CD14-positive monocyte (primary cell): ENCODE measurements at regions not wholly inside any gene's neighbourhood (a gene's known extent, or its start where the extent isn't known, plus 50 kb on each side); places are given as distances from the start of the nearest gene placed in this dataset.

Experiments used
- DNase-seq, 3 donors: peaks; one replicate each; pipeline ENCODE4 v3.0.0-alpha.2; 2011 to 2022
- H2AFZ ChIP-seq: 2 replicates; pipeline ENCODE4 v1.6.0; 2012; ENCODE audit warnings: mild to moderate bottlenecking, low read depth, low read length, inconsistent platforms; ENCODE audit not compliant: insufficient read depth, poor library complexity, severe bottlenecking
- H3K27ac ChIP-seq, 2 donors: 1 replicate in 1 of 2; 2 replicates in 1 of 2; pipeline ENCODE4 v1.5.1; 2012 to 2013; ENCODE audit warnings: low read length in 2 of 2, control low read depth in 1 of 2, inconsistent platforms in 1 of 2, low read depth in 1 of 2, mild to moderate bottlenecking in 1 of 2
- H3K27me3 ChIP-seq, 2 donors: one replicate each; pipeline versions ENCODE4 v1.6.0 to v1.6.1; 2011 to 2013; ENCODE audit warnings: low read length in 2 of 2; ENCODE audit not compliant: control insufficient read depth in 2 of 2, insufficient read depth in 2 of 2
- H3K36me3 ChIP-seq, 2 donors: replicated peaks in 1 of 2; 1 replicate in 1 of 2; 2 replicates in 1 of 2; pipeline versions ENCODE4 v1.5.1 to v1.6.1; 2012 to 2013; ENCODE audit warnings: low read length in 2 of 2, control low read depth in 1 of 2, inconsistent platforms in 1 of 2, mild to moderate bottlenecking in 1 of 2; ENCODE audit not compliant: insufficient read depth in 2 of 2, control insufficient read depth in 1 of 2
- H3K4me1 ChIP-seq, 2 donors: 1 replicate in 1 of 2; 2 replicates in 1 of 2; pipeline versions ENCODE4 v1.5.1 to v1.6.1; 2012 to 2013; ENCODE audit warnings: low read length in 2 of 2, control low read depth in 1 of 2, inconsistent platforms in 1 of 2, mild to moderate bottlenecking in 1 of 2, moderate library complexity in 1 of 2; ENCODE audit not compliant: insufficient read depth in 2 of 2, control insufficient read depth in 1 of 2
- H3K4me2 ChIP-seq: replicated peaks from 2 replicates; pipeline ENCODE3; 2012; ENCODE audit warnings: low read length, moderate library complexity, mild to moderate bottlenecking; ENCODE audit not compliant: poor library complexity, severe bottlenecking; ENCODE audit errors: extremely low read depth
- H3K4me3 ChIP-seq, 3 experiments: fragments of 200-600 bp in 1 of 3; sonication (generic) in 1 of 3; replicated peaks in 1 of 3; 1 replicate in 2 of 3; 2 replicates in 1 of 3; pipeline ENCODE4 v1.5.1; 2011 to 2013; ENCODE audit warnings: low read length in 3 of 3, mild to moderate bottlenecking in 3 of 3, control low read depth in 2 of 3, low read depth in 2 of 3, inconsistent platforms in 1 of 3, moderate library complexity in 1 of 3
- H3K79me2 ChIP-seq: 2 replicates; pipeline ENCODE4 v1.6.0; 2012; ENCODE audit warnings: mild to moderate bottlenecking, control low read depth, inconsistent platforms, low read length, moderate library complexity; ENCODE audit not compliant: insufficient read depth
- H3K9ac ChIP-seq: 2 replicates; pipeline ENCODE4 v1.6.0; 2017; ENCODE audit warnings: low read length, mild to moderate bottlenecking; ENCODE audit not compliant: insufficient read depth, poor library complexity, severe bottlenecking
- H3K9me3 ChIP-seq, 2 donors: replicated peaks in 1 of 2; 1 replicate in 1 of 2; 2 replicates in 1 of 2; pipeline versions ENCODE4 v1.5.1 to v1.6.1; 2012 to 2013; ENCODE audit warnings: low read length in 2 of 2, control low read depth in 1 of 2; ENCODE audit not compliant: control insufficient read depth in 1 of 2, insufficient read depth in 1 of 2
- H4K20me1 ChIP-seq: 2 replicates; pipeline ENCODE4 v1.6.0; 2012; ENCODE audit warnings: mild to moderate bottlenecking, low read length, control low read depth, moderate library complexity; ENCODE audit not compliant: insufficient read depth
- H3K27ac Mint-ChIP-seq, 7 donors: one replicate each; pipeline ENCODE4 v1.8.0; 2020; ENCODE audit warnings: mild to moderate bottlenecking in 7 of 7, mixed read lengths in 7 of 7, moderate library complexity in 6 of 7, inconsistent platforms in 2 of 7
- H3K27me3 Mint-ChIP-seq, 3 donors: one replicate each; pipeline ENCODE4 v1.8.0; 2021 to 2022; ENCODE audit warnings: low read depth in 3 of 3, mild to moderate bottlenecking in 3 of 3, mixed read lengths in 3 of 3, moderate library complexity in 3 of 3, inconsistent platforms in 1 of 3
- H3K36me3 Mint-ChIP-seq, 2 donors: one replicate each; pipeline ENCODE4 v1.8.0; 2020; ENCODE audit warnings: mixed read lengths in 2 of 2, inconsistent platforms in 1 of 2, mild to moderate bottlenecking in 1 of 2
- H3K4me1 Mint-ChIP-seq: one replicate; pipeline ENCODE4 v1.8.0; 2020; ENCODE audit warnings: mild to moderate bottlenecking, mixed read lengths
- H3K4me3 Mint-ChIP-seq, 2 donors: one replicate each; pipeline ENCODE4 v1.8.0; 2020; ENCODE audit warnings: mild to moderate bottlenecking in 2 of 2, mixed read lengths in 2 of 2, moderate library complexity in 1 of 2
- H3K9me3 Mint-ChIP-seq, 7 donors: one replicate each; pipeline ENCODE4 v1.8.0; 2020 to 2022; ENCODE audit warnings: mixed read lengths in 7 of 7, mild to moderate bottlenecking in 6 of 7, moderate library complexity in 6 of 7, inconsistent platforms in 2 of 7
- CTCF ChIP-seq: fragments of 200-600 bp; IDR thresholded peaks from one replicate; pipeline ENCODE4 v1.8.0; 2022; ENCODE audit warnings: antibody characterized with exemption, mild to moderate bottlenecking
- WGBS: methylation state at CpG from one replicate; pipeline ENCODE4 v1.1.5; 2013; ENCODE audit warnings: missing lambda C conversion rate; ENCODE audit not compliant: insufficient coverage; 5-methylcytosine and 5-hydroxymethylcytosine counted together
- intact Hi-C, 2 donors: fragments of 100-400 bp; cut with micrococcal nuclease; formaldehyde crosslinking; loops; one replicate each; pipeline versions ENCODE4 v1.15.0 to v1.15.1; 2023

- TF ChIP-seq CTCF = no peak
- H3K4me1 ChIP-seq = peaks cover 19 to 24% of the 10 kb centered on the region in 2 donors
- peaks cover 0 to 3% (median 0%) of the 10 kb centered on the region in 3 donors for H3K27me3 Mint-ChIP-seq
- peaks cover 26% of the 10 kb centered on the region for H3K4me1 Mint-ChIP-seq
- H3K4me3 ChIP-seq = peak overlapping the region; percentile 12 to 29 (median 19)
- no peaks in the 10 kb centered on the region for H3K79me2 ChIP-seq
- peak overlapping the region; percentile 68 to 81 for H3K4me3 Mint-ChIP-seq
- 0% methylated on average over 6 of the region's 10 CpGs for WGBS
- H3K9me3 ChIP-seq = no peaks in the 10 kb centered on the region
- peaks cover 7 to 10% of the 10 kb centered on the region in 2 donors for H3K36me3 Mint-ChIP-seq
- peak overlapping the region; percentile 83 for H3K9ac ChIP-seq
- intact Hi-C loops = loop anchor here (5.0 to 10.0 kb wide), 4 partner anchors 63 to 170 kb away; partner anchors contain the start of gene AHR (in 1 of the 2)
- H3K4me2 ChIP-seq = peak overlapping the region; percentile 57
- no peaks in the 10 kb centered on the region for H3K36me3 ChIP-seq
- peak overlapping the region; percentile 99 to 100 (median 100) for H3K27ac Mint-ChIP-seq
- peak overlapping the region; percentile 79 for H2AFZ ChIP-seq
- H3K9me3 Mint-ChIP-seq = peaks cover 0 to 7% (median 2%) of the 10 kb centered on the region in 7 donors
- DNase-seq = peak; percentile 93 to 99 (median 97)
- H3K27me3 ChIP-seq = no peaks in the 10 kb centered on the region
- no peaks in the 10 kb centered on the region for H4K20me1 ChIP-seq
- peak overlapping the region; percentile 96 to 100 for H3K27ac ChIP-seq
Measured at GRCh38 chr7:17234398-17235031, 63.9 kb upstream of the AHR start.

- no peaks in the 10 kb centered on the region for H3K79me2 ChIP-seq
- H3K36me3 Mint-ChIP-seq = peaks cover 7 to 9% of the 10 kb centered on the region in 2 donors
- peaks cover 0 to 1% (median 0%) of the 10 kb centered on the region in 3 donors for H3K27me3 Mint-ChIP-seq
- H3K27me3 ChIP-seq = no peaks in the 10 kb centered on the region
- H4K20me1 ChIP-seq = no peaks in the 10 kb centered on the region
- WGBS = no CpG with 5 or more reads among the region's 5 CpGs
- H3K9me3 ChIP-seq = no peaks in the 10 kb centered on the region
- TF ChIP-seq CTCF = no peak
- intact Hi-C loops = loop anchor here (10.0 kb wide), 2 partner anchors 81 to 171 kb away; no protein-coding TSS in a partner anchor
- peaks cover 19 to 24% of the 10 kb centered on the region in 2 donors for H3K4me1 ChIP-seq
- no peak for DNase-seq
- H3K27ac ChIP-seq = peak overlapping the region in 1 of 2 donors; percentile 100
- no peak overlapping the region for H3K4me2 ChIP-seq
- H2AFZ ChIP-seq = no peak overlapping the region
- H3K9ac ChIP-seq = no peak overlapping the region
- no peaks in the 10 kb centered on the region for H3K36me3 ChIP-seq
- H3K9me3 Mint-ChIP-seq = peaks cover 0 to 6% (median 1%) of the 10 kb centered on the region in 7 donors
- peak overlapping the region; percentile 82 to 100 (median 100) for H3K27ac Mint-ChIP-seq
- H3K4me3 Mint-ChIP-seq = no peak overlapping the region
- H3K4me1 Mint-ChIP-seq = peaks cover 26% of the 10 kb centered on the region
- H3K4me3 ChIP-seq = no peak overlapping the region
Measured at GRCh38 chr7:17236171-17236570, 62.3 kb upstream of the AHR start.
